ENCODE measurements at regions not wholly inside any gene's neighbourhood (a gene's known extent, or its start where the extent isn't known, plus 50 kb on each side); places are given as distances from the start of the nearest gene placed in this dataset.

DNA sequence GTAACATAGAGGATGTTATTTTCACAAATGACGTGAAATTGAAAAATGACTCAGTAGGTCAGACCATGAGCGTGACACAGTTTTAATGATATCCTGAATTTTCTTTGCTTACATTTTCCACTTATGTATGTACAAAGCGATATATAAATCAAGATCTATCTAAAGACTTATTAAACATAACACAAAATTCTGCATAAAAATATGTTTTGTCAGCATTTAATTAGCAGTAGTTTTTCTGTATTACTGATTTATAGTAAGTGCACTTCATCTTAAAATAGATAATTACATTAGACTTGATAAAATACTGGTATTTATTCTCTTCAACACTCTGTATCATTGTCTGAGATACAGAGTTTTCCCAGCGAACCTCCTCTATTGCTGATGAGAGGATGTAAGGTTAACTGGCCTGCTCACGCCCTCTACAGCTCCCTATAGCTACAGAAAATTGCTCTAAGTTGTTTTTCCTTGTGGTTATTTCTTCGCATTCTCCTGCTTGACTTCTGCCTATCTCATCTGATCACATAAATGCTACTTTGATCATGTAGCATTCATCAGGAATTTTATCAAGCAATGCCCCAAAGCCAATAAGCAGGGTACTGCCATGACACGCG, 548.8 kb upstream of the REG3G start:
- intact Hi-C loops (cut with DNase I): no loop called here
- Histone ChIP-seq H3K27me3 (no peaks in the 10 kb centered on the region), H3K9me3 (peaks cover 0 to 16% (median 0%) of the 10 kb centered on the region in 11 donors), H3K36me3 (no peaks in the 10 kb centered on the region), H3K4me3 (no peak overlapping the region), H3K4me1 (no peaks in the 10 kb centered on the region), H3K27ac (no peak overlapping the region)
- no peak for ATAC-seq
- TF ChIP-seq, protein P1, sequence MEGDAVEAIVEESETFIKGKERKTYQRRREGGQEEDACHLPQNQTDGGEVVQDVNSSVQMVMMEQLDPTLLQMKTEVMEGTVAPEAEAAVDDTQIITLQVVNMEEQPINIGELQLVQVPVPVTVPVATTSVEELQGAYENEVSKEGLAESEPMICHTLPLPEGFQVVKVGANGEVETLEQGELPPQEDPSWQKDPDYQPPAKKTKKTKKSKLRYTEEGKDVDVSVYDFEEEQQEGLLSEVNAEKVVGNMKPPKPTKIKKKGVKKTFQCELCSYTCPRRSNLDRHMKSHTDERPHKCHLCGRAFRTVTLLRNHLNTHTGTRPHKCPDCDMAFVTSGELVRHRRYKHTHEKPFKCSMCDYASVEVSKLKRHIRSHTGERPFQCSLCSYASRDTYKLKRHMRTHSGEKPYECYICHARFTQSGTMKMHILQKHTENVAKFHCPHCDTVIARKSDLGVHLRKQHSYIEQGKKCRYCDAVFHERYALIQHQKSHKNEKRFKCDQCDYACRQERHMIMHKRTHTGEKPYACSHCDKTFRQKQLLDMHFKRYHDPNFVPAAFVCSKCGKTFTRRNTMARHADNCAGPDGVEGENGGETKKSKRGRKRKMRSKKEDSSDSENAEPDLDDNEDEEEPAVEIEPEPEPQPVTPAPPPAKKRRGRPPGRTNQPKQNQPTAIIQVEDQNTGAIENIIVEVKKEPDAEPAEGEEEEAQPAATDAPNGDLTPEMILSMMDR (IDR thresholded peaks at IDR 0.05): no peak
- 87% methylated on average over 8 of the region's 8 CpGs for WGBS, 2 donors
- no peak for DNase-seq

DNA sequence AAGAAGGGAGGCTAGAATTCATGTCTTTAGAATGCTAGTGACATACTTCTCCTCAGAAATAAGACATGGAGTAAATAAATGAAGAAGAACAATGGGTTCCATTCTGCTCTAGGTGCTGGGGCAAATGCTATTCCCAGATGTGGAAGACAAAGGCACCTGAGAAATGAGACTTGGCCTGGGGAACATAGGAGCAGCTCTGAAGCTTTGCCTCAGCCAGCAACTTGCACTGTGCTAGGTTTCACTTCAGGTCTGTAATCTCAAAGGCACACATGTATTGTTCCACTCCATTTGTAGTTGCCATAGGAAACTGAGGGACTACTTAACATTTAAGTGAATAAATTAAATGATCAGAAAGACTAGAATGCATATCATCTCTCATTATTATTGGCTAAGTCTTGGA, 538.9 kb upstream of the REG3G start:
- no peak for DNase-seq
- intact Hi-C loops (cut with DNase I): no loop called here
- no peak overlapping the region for H3K27ac ChIP-seq
- no peaks in the 10 kb centered on the region for H3K27me3 ChIP-seq
- TF ChIP-seq, protein P1 (IDR thresholded peaks at IDR 0.05): no peak
- no peak overlapping the region for H3K4me3 ChIP-seq
- no peak for ATAC-seq
- no peaks in the 10 kb centered on the region for H3K4me1 ChIP-seq
- no peaks in the 10 kb centered on the region for H3K36me3 ChIP-seq
- H3K9me3 ChIP-seq: peaks cover 0 to 5% (median 0%) of the 10 kb centered on the region in 11 donors

DNA sequence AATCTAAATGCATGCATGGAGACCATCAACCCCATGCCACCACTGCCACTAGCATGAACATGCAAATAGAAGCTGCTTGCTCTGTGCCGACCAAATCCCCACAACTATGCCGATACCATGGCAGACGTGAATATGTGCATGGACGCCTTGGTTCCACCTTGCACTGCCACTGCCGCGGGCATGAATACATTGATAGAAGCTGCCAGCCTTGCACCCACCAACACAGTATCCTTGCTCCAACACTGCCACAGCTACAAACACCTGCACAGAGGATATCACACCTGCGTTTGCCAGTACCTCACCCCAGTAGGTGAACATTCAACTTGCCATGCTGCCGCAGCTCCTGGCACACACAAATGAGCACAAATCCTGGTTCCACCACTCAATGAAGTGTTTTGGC, 527.4 kb upstream of the REG3G start:
- H3K4me1 ChIP-seq: no peaks in the 10 kb centered on the region
- H3K9me3 ChIP-seq: peaks cover 0 to 40% (median 1%) of the 10 kb centered on the region in 11 donors
- TF ChIP-seq, protein P1 (IDR thresholded peaks at IDR 0.05): no peak
- intact Hi-C loops (cut with DNase I): no loop called here
- no peaks in the 10 kb centered on the region for H3K27me3 ChIP-seq
- WGBS, 2 donors: 90 to 91% methylated on average over 8 of the region's 8 CpGs
- DNase-seq (no peak), ATAC-seq (no peak)
- no peak overlapping the region for H3K27ac ChIP-seq
- H3K4me3 ChIP-seq: no peak overlapping the region
- H3K36me3 ChIP-seq: no peaks in the 10 kb centered on the region

DNA sequence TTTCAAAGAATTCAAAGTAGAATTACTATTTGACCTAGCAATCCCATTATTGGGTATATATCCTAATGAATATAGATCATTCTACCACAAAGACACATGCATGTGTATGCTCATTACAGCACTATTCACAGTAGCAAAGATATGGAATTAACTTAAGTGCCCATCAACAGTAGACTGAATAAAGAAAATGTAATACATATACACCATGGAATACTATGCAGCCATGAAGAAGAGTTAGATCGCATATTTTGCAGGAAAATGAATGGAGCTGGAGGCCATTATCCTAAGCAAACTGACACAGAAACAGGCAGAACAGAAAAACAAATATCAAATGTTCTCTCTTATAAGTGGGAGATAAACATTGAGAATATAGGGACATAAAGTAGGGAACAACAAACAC, 519.2 kb upstream of the REG3G start:
- no peaks in the 10 kb centered on the region for H3K27me3 ChIP-seq
- ATAC-seq: no peak
- WGBS, 2 donors: 97 to 98% methylated on average over 1 of the region's 1 CpG
- no peak for DNase-seq
- no peak overlapping the region for H3K4me3 ChIP-seq
- H3K27ac ChIP-seq: no peak overlapping the region
- H3K4me1 ChIP-seq: no peaks in the 10 kb centered on the region
- intact Hi-C loops (cut with DNase I): no loop called here
- H3K9me3 ChIP-seq: peaks cover 0 to 64% (median 10%) of the 10 kb centered on the region in 11 donors
- TF ChIP-seq, protein P1 (IDR thresholded peaks at IDR 0.05): no peak
- H3K36me3 ChIP-seq: no peaks in the 10 kb centered on the region
